ENCODE measurements at regions not wholly inside any gene's neighbourhood (a gene's known extent, or its start where the extent isn't known, plus 50 kb on each side); places are given as distances from the start of the nearest gene placed in this dataset.
"Not testable (repeated sequence)": the region's sequence is repeated elsewhere in the genome, so short reads cannot be mapped to it uniquely, and the experiment has no call there.

DNA sequence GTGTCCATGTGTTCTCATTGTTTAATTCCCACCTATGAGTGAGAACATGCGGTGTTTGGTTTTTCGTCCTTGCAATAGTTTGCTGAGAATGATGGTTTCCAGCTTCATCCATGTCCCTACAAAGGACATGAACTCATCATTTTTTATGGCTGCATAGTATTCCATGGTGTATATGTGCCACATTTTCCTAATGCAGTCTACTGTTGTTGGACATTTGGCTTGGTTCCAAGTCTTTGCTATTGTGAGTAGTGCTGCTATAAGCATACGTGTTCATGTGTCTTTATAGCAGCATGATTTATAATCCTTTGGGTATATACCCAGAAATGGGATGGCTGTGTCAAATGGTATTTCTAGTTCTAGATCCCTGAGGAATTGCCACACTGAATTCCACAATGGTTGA lies 144.1 kb upstream of the CCZ1B start:
- H3K9me3 Mint-ChIP-seq; H3K27ac Mint-ChIP-seq; DNase-seq; H3K27me3 ChIP-seq (ENCODE audit: insufficient read depth, low read length, poor library complexity, severe bottlenecking); H3K27ac ChIP-seq (ENCODE audit: low read depth, low read length); POLR2A ChIA-PET; H3K27me3 Mint-ChIP-seq; H3K4me3 Mint-ChIP-seq; H3K36me3 ChIP-seq (ENCODE audit: insufficient read depth, low read length); H3K36me3 Mint-ChIP-seq; H3K4me3 ChIP-seq (ENCODE audit: low read length); H3K4me1 Mint-ChIP-seq; H3K4me1 ChIP-seq (ENCODE audit: insufficient read depth, low read length); CTCF ChIA-PET; H3K9me3 ChIP-seq (ENCODE audit: low read length): not testable (repeated sequence)

DNA sequence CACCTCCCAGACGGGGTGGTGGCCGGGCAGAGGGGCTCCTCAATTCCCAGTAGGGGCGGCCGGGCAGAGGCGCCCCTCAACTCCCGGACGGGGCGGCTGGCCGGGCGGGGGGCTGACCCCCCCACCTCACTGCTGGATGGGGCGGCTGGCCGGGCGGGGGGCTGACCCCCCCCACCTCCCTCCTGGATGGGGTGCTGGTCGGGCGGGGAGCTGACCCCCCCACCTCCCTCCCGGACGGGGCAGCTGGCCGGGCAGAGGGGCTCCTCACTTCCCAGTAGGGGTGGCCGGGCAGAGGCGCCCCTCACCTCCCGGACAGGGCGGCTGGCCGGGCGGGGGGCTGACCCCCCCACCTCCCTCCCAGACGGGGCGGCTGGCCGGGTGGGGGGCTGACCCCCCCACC lies 148.8 kb upstream of the CCZ1B start:
- CTCF ChIA-PET; H3K4me3 ChIP-seq (ENCODE audit: low read length); H3K27ac ChIP-seq (ENCODE audit: low read depth, low read length); H3K27ac Mint-ChIP-seq; POLR2A ChIA-PET; H3K27me3 ChIP-seq (ENCODE audit: insufficient read depth, low read length, poor library complexity, severe bottlenecking); H3K36me3 ChIP-seq (ENCODE audit: insufficient read depth, low read length); H3K9me3 ChIP-seq (ENCODE audit: low read length); H3K4me1 ChIP-seq (ENCODE audit: insufficient read depth, low read length); H3K9me3 Mint-ChIP-seq; H3K4me3 Mint-ChIP-seq; H3K4me1 Mint-ChIP-seq; H3K36me3 Mint-ChIP-seq; DNase-seq: not testable (repeated sequence)
- peaks cover 8 to 18% of the 10 kb centered on the region in 2 donors for H3K27me3 Mint-ChIP-seq

DNA sequence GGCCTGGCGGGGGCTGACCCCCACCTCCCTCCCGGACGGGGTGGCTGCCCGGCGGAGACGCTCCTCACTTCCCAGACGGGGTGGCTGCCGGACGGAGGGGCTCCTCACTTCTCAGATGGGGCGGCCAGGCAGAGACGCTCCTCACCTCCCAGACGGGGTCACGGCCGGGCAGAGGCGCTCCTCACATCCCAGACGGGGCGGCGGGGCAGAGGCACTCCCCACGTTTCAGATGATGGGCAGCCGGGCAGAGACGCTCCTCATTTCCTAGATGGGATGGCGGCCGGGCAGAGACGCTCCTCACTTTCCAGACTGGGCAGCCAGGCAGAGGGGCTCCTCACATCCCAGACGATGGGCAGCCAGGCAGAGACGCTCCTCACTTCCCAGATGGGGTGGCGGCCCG lies 149.3 kb upstream of the CCZ1B start:
- POLR2A ChIA-PET = not testable (repeated sequence)

DNA sequence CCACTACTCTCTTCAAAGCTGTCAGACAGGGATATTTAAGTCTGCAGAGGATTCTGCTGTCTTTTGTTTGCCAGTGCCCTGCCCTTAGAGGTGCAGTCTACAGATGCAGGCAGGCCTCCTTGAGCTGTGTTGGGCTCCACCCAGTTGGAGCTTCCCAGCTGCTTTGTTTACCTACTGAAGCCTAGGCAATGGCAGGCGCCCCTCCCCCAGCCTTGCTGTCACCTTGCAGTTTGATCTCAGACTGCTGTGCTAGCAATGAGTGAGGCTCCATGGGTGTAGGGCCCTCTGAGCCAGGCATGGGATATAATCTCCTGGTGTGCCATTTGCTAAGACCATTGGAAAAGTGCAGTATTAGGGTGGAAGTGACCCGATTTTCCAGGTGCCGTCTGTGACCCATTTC lies 151.3 kb upstream of the CCZ1B start:
- H3K4me1 ChIP-seq (ENCODE audit: insufficient read depth, low read length); H3K9me3 Mint-ChIP-seq; H3K36me3 ChIP-seq (ENCODE audit: insufficient read depth, low read length); H3K4me3 ChIP-seq (ENCODE audit: low read length); DNase-seq; CTCF ChIA-PET; H3K36me3 Mint-ChIP-seq; H3K9me3 ChIP-seq (ENCODE audit: low read length); H3K4me1 Mint-ChIP-seq; H3K27ac Mint-ChIP-seq; H3K27me3 ChIP-seq (ENCODE audit: insufficient read depth, low read length, poor library complexity, severe bottlenecking); H3K27ac ChIP-seq (ENCODE audit: low read depth, low read length); POLR2A ChIA-PET; H3K4me3 Mint-ChIP-seq: not testable (repeated sequence)
- peaks cover 13 to 32% of the 10 kb centered on the region in 2 donors for H3K27me3 Mint-ChIP-seq

More for the DNA sequence above, 149.3 kb upstream of the CCZ1B start:
- H3K4me3 Mint-ChIP-seq; H3K9me3 ChIP-seq (ENCODE audit: low read length); DNase-seq; H3K4me3 ChIP-seq (ENCODE audit: low read length); H3K36me3 ChIP-seq (ENCODE audit: insufficient read depth, low read length); H3K27ac Mint-ChIP-seq; H3K4me1 Mint-ChIP-seq; H3K27me3 ChIP-seq (ENCODE audit: insufficient read depth, low read length, poor library complexity, severe bottlenecking); H3K9me3 Mint-ChIP-seq; H3K36me3 Mint-ChIP-seq; CTCF ChIA-PET; H3K4me1 ChIP-seq (ENCODE audit: insufficient read depth, low read length); H3K27ac ChIP-seq (ENCODE audit: low read depth, low read length): not testable (repeated sequence)
- H3K27me3 Mint-ChIP-seq = peaks cover 8 to 20% of the 10 kb centered on the region in 2 donors

DNA sequence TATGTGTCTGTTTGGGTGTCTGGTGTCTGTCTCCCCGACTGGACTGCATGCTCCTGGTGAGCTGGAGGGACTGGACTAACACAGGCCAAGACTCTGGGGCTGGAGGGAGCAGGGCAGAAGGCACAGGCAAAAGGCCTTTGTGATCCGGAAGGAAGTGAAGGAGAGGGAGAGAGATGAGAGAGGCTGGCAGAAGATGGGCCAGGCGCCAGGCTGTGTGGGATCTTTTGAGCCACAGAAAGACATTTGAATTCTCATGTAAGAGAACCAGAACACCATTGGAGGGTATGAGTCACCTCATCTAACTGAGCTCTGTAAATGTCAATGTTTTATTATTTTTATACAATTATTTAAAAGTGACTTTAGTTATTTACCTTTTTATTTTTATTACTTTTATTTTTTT lies 152.3 kb upstream of the CCZ1B start:
- H3K4me3 Mint-ChIP-seq; H3K9me3 Mint-ChIP-seq; H3K36me3 ChIP-seq (ENCODE audit: insufficient read depth, low read length); CTCF ChIA-PET; H3K27ac Mint-ChIP-seq; H3K27ac ChIP-seq (ENCODE audit: low read depth, low read length); H3K4me1 Mint-ChIP-seq; H3K36me3 Mint-ChIP-seq; DNase-seq; POLR2A ChIA-PET; H3K4me3 ChIP-seq (ENCODE audit: low read length); H3K9me3 ChIP-seq (ENCODE audit: low read length); H3K27me3 ChIP-seq (ENCODE audit: insufficient read depth, low read length, poor library complexity, severe bottlenecking); H3K4me1 ChIP-seq (ENCODE audit: insufficient read depth, low read length): not testable (repeated sequence)
- H3K27me3 Mint-ChIP-seq = peaks cover 17 to 40% of the 10 kb centered on the region in 2 donors

DNA sequence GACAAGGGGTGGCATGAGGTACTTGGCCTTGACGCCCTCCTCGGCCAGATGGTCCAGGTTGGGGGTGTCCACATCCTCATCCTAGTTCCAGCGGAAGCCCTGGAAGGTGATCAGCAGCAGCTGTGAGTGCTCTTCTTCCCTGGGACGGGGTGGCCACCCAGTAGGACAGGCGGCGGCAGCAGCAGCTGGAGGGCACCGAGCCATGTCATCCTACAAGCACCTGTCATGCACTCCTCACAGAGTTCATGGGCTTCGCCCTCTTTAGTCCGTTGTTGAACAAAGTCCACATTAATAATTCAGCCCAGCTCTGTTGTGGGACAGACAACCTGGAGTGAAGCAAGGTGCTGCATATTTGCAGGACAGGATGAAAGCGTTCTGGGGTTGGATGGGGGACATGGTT lies 153.4 kb upstream of the CCZ1B start:
- H3K4me3 Mint-ChIP-seq; H3K9me3 ChIP-seq (ENCODE audit: low read length); H3K27ac ChIP-seq (ENCODE audit: low read depth, low read length); H3K36me3 ChIP-seq (ENCODE audit: insufficient read depth, low read length); H3K4me1 ChIP-seq (ENCODE audit: insufficient read depth, low read length); H3K4me3 ChIP-seq (ENCODE audit: low read length); H3K4me1 Mint-ChIP-seq; DNase-seq; H3K9me3 Mint-ChIP-seq; POLR2A ChIA-PET; CTCF ChIA-PET; H3K36me3 Mint-ChIP-seq; H3K27ac Mint-ChIP-seq; H3K27me3 ChIP-seq (ENCODE audit: insufficient read depth, low read length, poor library complexity, severe bottlenecking): not testable (repeated sequence)
- H3K27me3 Mint-ChIP-seq = peaks cover 22 to 48% of the 10 kb centered on the region in 2 donors

DNA sequence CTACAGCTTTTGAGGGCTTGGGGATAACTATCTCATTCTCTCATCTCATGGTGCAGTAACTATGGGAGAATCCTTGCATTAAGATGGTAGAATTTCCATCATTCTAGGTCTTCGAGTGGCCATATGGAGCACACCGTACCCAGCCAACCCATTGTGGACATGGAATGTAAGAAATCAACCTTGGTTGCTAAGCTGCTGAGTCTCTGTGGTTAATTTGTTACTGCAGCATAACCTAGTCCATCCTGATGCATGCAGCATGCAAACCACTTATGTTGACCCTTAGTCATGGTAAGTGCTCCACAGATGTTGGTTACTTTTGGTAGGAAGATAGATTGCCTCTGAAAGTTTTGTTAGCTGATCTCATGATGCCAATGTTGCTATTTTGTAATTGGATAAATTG lies 156.3 kb upstream of the CCZ1B start:
- H3K27me3 ChIP-seq (ENCODE audit: insufficient read depth, low read length, poor library complexity, severe bottlenecking); H3K27ac ChIP-seq (ENCODE audit: low read depth, low read length); H3K36me3 ChIP-seq (ENCODE audit: insufficient read depth, low read length); H3K36me3 Mint-ChIP-seq; H3K9me3 Mint-ChIP-seq; H3K4me3 Mint-ChIP-seq; CTCF ChIA-PET; H3K9me3 ChIP-seq (ENCODE audit: low read length); H3K27ac Mint-ChIP-seq; DNase-seq; H3K4me1 ChIP-seq (ENCODE audit: insufficient read depth, low read length); POLR2A ChIA-PET; H3K4me3 ChIP-seq (ENCODE audit: low read length); H3K4me1 Mint-ChIP-seq: not testable (repeated sequence)
- peaks cover 22 to 54% of the 10 kb centered on the region in 2 donors for H3K27me3 Mint-ChIP-seq

DNA sequence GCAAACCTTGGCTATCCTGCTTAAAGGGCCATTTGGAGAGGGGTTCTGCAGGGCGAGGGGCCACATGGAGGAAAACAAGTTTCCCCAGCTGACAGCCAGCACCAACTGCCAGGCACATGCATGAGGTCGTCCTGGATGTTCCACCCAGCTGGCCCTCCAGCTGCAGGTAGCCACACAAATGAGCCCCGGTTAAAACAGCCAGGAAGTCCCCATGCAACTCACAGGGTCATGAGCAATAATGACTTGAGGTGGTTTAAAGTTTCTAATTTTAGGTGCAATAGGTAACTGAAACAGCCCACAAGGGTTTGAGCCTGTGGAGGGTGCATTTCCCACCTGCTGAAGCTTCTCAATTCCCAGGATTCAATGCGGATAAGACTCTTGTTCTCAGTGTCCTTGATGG lies 160.8 kb upstream of the CCZ1B start:
- H3K4me3 Mint-ChIP-seq; CTCF ChIA-PET; H3K4me1 ChIP-seq (ENCODE audit: insufficient read depth, low read length): not testable (repeated sequence)

DNA sequence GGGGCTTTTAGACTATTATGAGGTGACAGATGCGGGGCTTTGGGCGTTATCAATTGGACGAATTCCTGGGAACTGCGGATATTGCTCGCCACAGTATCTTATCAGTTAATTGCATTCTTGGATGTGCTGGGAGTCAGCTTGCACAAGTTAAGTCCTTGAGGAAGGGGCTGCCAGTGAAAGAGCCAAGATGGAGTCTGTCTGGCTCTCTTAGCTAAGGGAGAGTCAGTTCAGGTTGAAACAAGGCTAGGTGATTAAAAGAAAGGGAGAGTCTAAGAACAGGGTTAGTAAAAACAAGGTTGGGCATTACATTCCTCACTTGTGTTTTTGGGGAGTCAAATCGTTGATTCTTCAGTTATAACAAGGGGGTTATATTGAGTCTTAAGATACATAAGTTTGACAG lies 162.5 kb upstream of the CCZ1B start:
- H3K36me3 Mint-ChIP-seq = not testable (repeated sequence)

More for the DNA sequence above, 160.8 kb upstream of the CCZ1B start:
- H3K27ac Mint-ChIP-seq; DNase-seq; H3K36me3 ChIP-seq (ENCODE audit: insufficient read depth, low read length); H3K27me3 ChIP-seq (ENCODE audit: insufficient read depth, low read length, poor library complexity, severe bottlenecking); H3K27ac ChIP-seq (ENCODE audit: low read depth, low read length); H3K36me3 Mint-ChIP-seq; H3K9me3 ChIP-seq (ENCODE audit: low read length); H3K4me3 ChIP-seq (ENCODE audit: low read length); H3K9me3 Mint-ChIP-seq; POLR2A ChIA-PET: not testable (repeated sequence)
- H3K4me1 Mint-ChIP-seq = peaks cover 15 to 16% (median 16%) of the 10 kb centered on the region in 3 donors
- peaks cover 14 to 34% of the 10 kb centered on the region in 2 donors for H3K27me3 Mint-ChIP-seq

More for the DNA sequence above, 162.5 kb upstream of the CCZ1B start:
- H3K9me3 Mint-ChIP-seq; H3K9me3 ChIP-seq (ENCODE audit: low read length); H3K27ac ChIP-seq (ENCODE audit: low read depth, low read length); DNase-seq; H3K36me3 ChIP-seq (ENCODE audit: insufficient read depth, low read length); H3K27me3 ChIP-seq (ENCODE audit: insufficient read depth, low read length, poor library complexity, severe bottlenecking); H3K4me3 ChIP-seq (ENCODE audit: low read length); H3K4me3 Mint-ChIP-seq; H3K4me1 ChIP-seq (ENCODE audit: insufficient read depth, low read length); CTCF ChIA-PET; POLR2A ChIA-PET: not testable (repeated sequence)
- peaks cover 6 to 24% of the 10 kb centered on the region in 2 donors for H3K27me3 Mint-ChIP-seq
- peak overlapping the region in 1 of 8 donors; percentile 44 for H3K27ac Mint-ChIP-seq
- peaks cover 15 to 16% (median 16%) of the 10 kb centered on the region in 3 donors for H3K4me1 Mint-ChIP-seq
